ENCODE measurements at regions not wholly inside any gene's neighbourhood (a gene's known extent, or its start where the extent isn't known, plus 50 kb on each side); places are given as distances from the start of the nearest gene placed in this dataset.

- DNase-seq: no peak
- no peaks in the 10 kb centered on the region for H3K27me3 ChIP-seq
- TF ChIP-seq, protein P1, sequence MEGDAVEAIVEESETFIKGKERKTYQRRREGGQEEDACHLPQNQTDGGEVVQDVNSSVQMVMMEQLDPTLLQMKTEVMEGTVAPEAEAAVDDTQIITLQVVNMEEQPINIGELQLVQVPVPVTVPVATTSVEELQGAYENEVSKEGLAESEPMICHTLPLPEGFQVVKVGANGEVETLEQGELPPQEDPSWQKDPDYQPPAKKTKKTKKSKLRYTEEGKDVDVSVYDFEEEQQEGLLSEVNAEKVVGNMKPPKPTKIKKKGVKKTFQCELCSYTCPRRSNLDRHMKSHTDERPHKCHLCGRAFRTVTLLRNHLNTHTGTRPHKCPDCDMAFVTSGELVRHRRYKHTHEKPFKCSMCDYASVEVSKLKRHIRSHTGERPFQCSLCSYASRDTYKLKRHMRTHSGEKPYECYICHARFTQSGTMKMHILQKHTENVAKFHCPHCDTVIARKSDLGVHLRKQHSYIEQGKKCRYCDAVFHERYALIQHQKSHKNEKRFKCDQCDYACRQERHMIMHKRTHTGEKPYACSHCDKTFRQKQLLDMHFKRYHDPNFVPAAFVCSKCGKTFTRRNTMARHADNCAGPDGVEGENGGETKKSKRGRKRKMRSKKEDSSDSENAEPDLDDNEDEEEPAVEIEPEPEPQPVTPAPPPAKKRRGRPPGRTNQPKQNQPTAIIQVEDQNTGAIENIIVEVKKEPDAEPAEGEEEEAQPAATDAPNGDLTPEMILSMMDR (IDR thresholded peaks at IDR 0.05; ENCODE audit: low read depth, low read length): no peak
- H3K4me1 ChIP-seq: no peaks in the 10 kb centered on the region
- no peak overlapping the region for H3K4me3 ChIP-seq (ENCODE audit: low read depth, low read length)
- no peaks in the 10 kb centered on the region for H3K36me3 ChIP-seq
- no peaks in the 10 kb centered on the region for H3K9me3 ChIP-seq
These were observed 66.7 kb downstream of the BARHL2 start for GRCh38 chr1:90650401-90650800.

GRCh38 chr1:90640325-90640724, 76.8 kb downstream of the BARHL2 start:
- TF ChIP-seq, protein P1 (IDR thresholded peaks at IDR 0.05; ENCODE audit: low read depth, low read length): no peak
- DNase-seq: no peak
- H3K36me3 ChIP-seq: no peaks in the 10 kb centered on the region
- H3K4me1 ChIP-seq: no peaks in the 10 kb centered on the region
- no peaks in the 10 kb centered on the region for H3K27me3 ChIP-seq
- no peak overlapping the region for H3K4me3 ChIP-seq (ENCODE audit: low read depth, low read length)
- no peaks in the 10 kb centered on the region for H3K9me3 ChIP-seq

- no peaks in the 10 kb centered on the region for H3K4me1 ChIP-seq
- no peak for DNase-seq
- no peak overlapping the region for H3K4me3 ChIP-seq (ENCODE audit: low read depth, low read length)
- no peaks in the 10 kb centered on the region for H3K36me3 ChIP-seq
- TF ChIP-seq, protein P1 (IDR thresholded peaks at IDR 0.05; ENCODE audit: low read depth, low read length): no peak
- H3K9me3 ChIP-seq: no peaks in the 10 kb centered on the region
- H3K27me3 ChIP-seq: no peaks in the 10 kb centered on the region
These were observed 94.4 kb downstream of the BARHL2 start for GRCh38 chr1:90622666-90623065.

DNA sequence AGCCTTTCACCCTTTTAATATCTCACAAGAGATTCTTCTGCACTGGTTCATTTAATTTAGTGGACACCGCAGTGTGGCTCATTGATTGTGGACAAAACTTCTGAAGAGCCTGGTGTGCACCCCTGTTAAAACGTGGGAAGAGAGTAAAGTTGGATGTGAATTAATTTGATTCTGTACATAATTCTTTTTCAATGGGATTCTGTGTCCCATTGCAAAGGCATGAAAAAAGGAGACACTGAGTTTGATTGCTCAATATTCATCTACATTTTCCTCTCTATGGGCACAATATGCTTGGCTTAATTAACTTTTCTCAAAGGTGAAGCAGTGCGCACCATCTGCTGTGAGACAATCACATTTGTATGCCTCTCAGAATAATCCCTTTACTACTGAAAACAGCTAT, 95.1 kb downstream of the BARHL2 start:
- Histone ChIP-seq H3K4me3 (ENCODE audit: low read depth, low read length) (no peak overlapping the region), H3K36me3 (no peaks in the 10 kb centered on the region), H3K9me3 (no peaks in the 10 kb centered on the region), H3K4me1 (no peaks in the 10 kb centered on the region), H3K27me3 (no peaks in the 10 kb centered on the region)
- TF ChIP-seq, protein P1 (IDR thresholded peaks at IDR 0.05; ENCODE audit: low read depth, low read length): no peak
- DNase-seq: no peak

- DNase-seq: peak; percentile 23
- no peaks in the 10 kb centered on the region for H3K27me3 ChIP-seq
- no peaks in the 10 kb centered on the region for H3K9me3 ChIP-seq
- H3K36me3 ChIP-seq: no peaks in the 10 kb centered on the region
- TF ChIP-seq, protein P1 (IDR thresholded peaks at IDR 0.05; ENCODE audit: low read depth, low read length): peak; percentile 48
- no peaks in the 10 kb centered on the region for H3K4me1 ChIP-seq
- H3K4me3 ChIP-seq (ENCODE audit: low read depth, low read length): no peak overlapping the region
These were observed 100.7 kb downstream of the BARHL2 start for GRCh38 chr1:90616395-90616794.

DNA sequence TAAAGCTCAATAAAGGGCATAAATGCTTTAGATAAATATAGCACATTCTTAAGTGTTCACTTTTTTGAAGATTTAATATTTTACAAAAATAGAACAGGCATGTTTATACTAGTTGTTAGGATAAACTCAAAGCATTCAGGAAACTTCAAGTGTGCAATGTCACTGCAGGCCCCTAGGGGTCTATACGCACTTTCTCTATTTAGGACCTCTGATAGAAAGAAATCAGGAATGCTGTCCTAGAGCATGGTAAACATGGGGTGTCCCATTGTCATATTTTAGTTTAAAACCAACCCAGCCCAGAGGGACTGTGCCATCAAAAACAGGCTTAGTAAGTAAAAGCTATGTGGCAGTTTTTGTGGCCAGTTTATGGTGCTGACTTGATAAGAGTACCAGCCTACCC, 102.2 kb downstream of the BARHL2 start:
- no peaks in the 10 kb centered on the region for H3K36me3 ChIP-seq
- H3K4me1 ChIP-seq: no peaks in the 10 kb centered on the region
- H3K4me3 ChIP-seq (ENCODE audit: low read depth, low read length): no peak overlapping the region
- H3K9me3 ChIP-seq: no peaks in the 10 kb centered on the region
- TF ChIP-seq, protein P1 (IDR thresholded peaks at IDR 0.05; ENCODE audit: low read depth, low read length): peak; percentile 47
- no peaks in the 10 kb centered on the region for H3K27me3 ChIP-seq
- no peak for DNase-seq

Data from BE2C (cell line).